Activated naive CD4-positive, alpha-beta T cell treated with anti-CD3 and anti-CD28 coated beads, Interleukin-2, amount 50 U/mL, for 72 hours (primary cell): ENCODE measurements at regions not wholly inside any gene's neighbourhood (a gene's known extent, or its start where the extent isn't known, plus 50 kb on each side); places are given as distances from the start of the nearest gene placed in this dataset.

Source experiments
- ATAC-seq, 2 donors: fragments of 150-1000 bp; cut with Tn5 transposase; 2 replicates each; pipeline ENCODE4 v1.10.0; 2021; ENCODE audit warnings: mild to moderate bottlenecking in 2 of 2, moderate library complexity in 2 of 2
- DNase-seq, 2 donors: peaks; one replicate each; pipeline ENCODE4 v3.0.0; 2021 to 2022; ENCODE audit warnings: low spot score in 2 of 2
- H3K27ac Mint-ChIP-seq, 2 donors: one replicate each; pipeline ENCODE4 v1.8.0; 2022; ENCODE audit warnings: mild to moderate bottlenecking in 2 of 2, mixed read lengths in 2 of 2
- H3K36me3 Mint-ChIP-seq, 2 donors: one replicate each; pipeline ENCODE4 v1.8.0; 2022; ENCODE audit warnings: mixed read lengths in 2 of 2
- H3K9me3 Mint-ChIP-seq, 2 donors: one replicate each; pipeline ENCODE4 v1.8.0; 2022; ENCODE audit warnings: mixed read lengths in 2 of 2

DNA sequence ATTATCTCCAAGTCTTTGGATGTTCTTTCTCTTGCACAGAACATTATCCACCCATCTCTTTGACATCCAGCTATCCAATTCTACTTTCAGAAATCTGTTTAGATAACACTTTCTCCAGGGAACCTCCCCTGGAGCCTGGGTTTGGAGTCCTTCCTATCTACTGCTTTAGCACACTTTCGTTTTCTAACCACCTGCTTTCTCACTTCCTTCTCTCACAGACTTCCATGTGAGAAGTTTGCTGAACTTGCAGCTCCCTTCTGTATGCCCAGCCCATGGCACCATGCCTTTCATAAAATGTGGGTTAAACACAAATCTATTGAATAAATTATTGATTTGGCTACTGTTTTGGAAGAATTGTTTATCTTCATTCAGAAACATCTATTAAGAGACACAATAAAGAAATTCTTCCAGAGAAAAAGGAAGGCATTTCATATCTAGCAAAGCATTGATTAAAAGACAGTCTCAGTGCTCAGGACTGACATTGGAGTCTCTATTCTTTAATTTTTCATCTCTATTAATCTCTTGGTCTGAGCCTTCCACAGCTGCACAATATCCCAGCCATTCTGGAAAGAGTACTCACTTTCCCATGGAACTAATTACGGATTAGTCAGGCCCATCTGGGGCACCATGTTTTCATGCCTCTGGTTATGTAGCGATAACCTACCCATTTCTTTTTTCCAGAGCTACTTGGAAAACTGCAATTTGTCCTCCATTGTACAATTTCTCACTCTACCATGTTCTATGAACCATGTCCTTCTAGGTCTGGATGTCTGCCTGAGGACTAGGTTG, 1077.3 kb downstream of the SORCS3 start:
- H3K36me3 Mint-ChIP-seq, result peaks cover 0 to 6% of the 10 kb centered on the region in 2 donors
- no peak overlapping the region for H3K27ac Mint-ChIP-seq
- peaks cover 9 to 20% of the 10 kb centered on the region in 2 donors for H3K9me3 Mint-ChIP-seq
- no peak for ATAC-seq
- no peak for DNase-seq

DNA sequence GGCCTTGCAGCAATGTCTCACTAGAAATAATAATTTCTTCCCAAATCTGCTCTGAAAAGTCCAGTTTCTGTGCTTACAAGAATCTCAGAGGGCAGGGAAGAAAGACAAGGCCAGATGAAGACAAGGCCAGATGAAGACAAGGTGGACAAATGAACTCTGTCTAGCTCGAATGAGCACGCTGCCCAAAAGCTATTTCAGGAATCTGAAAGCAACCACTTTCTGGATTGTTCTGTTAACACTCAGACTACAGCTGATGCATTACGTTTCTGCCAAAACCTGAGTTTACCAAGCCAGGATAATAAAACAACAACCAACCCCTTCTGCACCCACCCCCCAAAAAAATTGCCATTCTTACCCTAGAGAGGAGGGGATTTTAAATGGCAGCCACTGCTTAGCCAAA, 1073.6 kb downstream of the SORCS3 start:
- peaks cover 15 to 25% of the 10 kb centered on the region in 2 donors for H3K9me3 Mint-ChIP-seq
- H3K27ac Mint-ChIP-seq, result no peak overlapping the region
- peaks cover 0 to 10% of the 10 kb centered on the region in 2 donors for H3K36me3 Mint-ChIP-seq
- DNase-seq, result no peak
- no peak for ATAC-seq

DNA sequence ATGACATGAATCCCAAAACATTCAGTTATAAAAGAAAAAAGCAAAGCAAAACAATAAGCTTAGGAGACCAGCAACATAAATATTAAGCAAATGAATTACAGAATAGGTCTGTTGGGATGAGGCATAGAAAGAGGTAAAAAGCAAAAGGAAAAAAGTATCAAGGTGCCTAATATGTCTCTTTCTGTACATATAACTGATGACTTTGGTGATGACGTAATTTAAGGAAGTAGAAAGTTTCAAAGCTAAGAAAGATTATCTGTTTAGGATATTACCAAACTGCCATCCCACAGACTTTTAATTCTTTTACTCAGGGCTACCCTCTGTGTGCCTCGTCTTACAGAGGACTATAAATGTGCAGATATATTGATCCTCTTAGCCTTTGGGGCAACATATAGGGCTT, 1066.5 kb downstream of the SORCS3 start:
- ATAC-seq, result no peak
- Mint-ChIP-seq H3K27ac (no peak overlapping the region), H3K9me3 (peaks cover 4 to 6% of the 10 kb centered on the region in 2 donors), H3K36me3 (peaks cover 0 to 4% of the 10 kb centered on the region in 2 donors)
- no peak for DNase-seq

DNA sequence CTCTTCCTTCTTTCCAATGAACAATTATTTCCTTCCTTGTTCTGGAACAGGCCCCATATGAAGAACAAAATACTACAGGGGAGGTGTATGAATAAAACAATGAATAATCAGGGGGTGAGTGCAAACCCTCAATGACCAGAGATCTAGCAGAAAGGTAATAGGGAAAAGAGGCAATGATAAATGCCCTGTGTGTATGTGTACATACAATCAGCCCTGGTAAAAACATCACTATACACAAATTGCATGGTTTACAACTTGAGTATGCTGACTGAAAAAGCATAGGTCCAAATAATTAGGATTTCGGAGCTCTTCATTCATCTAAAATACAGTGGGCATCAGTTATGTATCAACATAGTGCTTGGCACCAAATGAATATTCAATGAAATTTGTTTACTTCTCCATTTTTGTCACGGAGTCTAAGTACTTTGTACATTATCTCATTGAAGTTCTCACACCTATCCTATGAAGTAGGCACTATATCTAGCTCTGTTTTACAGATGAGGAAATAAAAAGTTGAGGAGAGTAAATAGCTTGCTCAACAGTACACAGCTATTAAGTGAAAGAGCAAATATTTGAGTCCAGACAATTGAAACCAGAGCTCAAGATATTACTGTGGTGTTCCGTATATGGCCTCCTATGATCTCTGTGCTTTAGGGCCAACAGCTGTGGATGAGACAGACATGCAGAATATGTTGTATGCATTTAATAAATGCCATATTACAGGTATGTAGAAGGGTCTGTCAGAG, 1065.4 kb downstream of the SORCS3 start:
- ATAC-seq, result no peak
- DNase-seq, result no peak
- Mint-ChIP-seq H3K27ac (no peak overlapping the region), H3K36me3 (peaks cover 0 to 4% of the 10 kb centered on the region in 2 donors), H3K9me3 (peaks cover 0 to 4% of the 10 kb centered on the region in 2 donors)

DNA sequence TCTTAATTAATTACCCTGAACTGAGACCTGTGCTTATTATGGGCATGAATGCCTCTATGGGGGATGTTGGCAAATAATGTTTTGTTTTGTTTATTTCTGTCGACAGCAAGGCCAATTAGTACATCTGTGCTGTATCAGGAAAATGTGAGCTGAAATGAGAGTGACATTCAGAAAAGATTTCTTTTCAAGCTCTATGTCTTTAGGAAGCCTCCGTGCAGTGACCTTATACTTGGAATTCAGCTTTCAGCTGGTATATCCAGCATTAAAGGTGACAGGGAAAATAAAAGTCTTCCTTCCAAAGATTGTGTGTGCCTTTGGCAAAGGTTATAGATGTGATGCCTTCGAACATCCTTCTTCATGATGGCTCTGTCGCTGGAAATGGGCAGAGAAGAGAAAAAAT, 1061.1 kb downstream of the SORCS3 start:
- DNase-seq (no peak), ATAC-seq (no peak)
- Mint-ChIP-seq H3K36me3 (no peaks in the 10 kb centered on the region), H3K9me3 (no peaks in the 10 kb centered on the region), H3K27ac (no peak overlapping the region)

DNA sequence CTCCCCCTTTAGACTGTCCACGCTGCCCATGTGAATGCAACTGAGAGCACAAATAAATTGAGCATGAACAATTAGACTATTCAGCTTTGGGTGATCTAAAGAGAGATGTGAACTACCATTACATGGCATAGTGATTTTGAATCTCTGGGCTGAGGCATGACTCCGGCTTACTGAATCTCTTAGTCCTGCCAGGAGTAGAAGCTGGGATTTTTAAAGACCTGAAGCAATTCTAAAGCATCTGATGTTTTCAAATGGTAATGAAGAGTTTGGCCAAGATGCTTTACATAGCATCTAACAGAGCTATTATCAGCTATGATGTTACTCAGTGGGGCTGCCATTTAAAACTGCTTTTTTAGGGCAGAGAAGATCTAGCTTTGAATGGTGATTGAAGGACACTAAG, 1059.1 kb downstream of the SORCS3 start:
- H3K27ac Mint-ChIP-seq, result no peak overlapping the region
- no peaks in the 10 kb centered on the region for H3K36me3 Mint-ChIP-seq
- no peaks in the 10 kb centered on the region for H3K9me3 Mint-ChIP-seq
- DNase-seq, result no peak
- ATAC-seq, result no peak

DNA sequence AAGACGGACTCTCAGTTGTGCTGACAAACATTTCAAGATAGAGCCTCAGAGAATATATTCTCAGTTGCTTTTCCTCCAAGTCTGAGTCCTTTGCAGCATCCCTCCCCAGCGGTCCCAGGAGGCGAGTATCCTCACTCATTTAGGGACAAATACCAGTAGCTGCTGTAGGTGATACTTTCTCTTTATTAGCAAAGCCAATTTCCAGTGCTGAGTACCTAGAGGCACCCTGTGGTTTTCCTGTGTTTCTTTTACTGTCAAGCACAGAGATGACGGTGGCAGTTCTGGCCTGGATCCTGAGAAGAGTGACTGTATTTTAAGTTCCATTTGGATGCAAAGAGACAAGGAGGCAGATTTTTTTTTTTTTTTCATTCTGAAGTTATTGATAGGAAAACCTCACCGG, 1058.4 kb downstream of the SORCS3 start:
- H3K36me3 Mint-ChIP-seq, result no peaks in the 10 kb centered on the region
- no peak overlapping the region for H3K27ac Mint-ChIP-seq
- no peak for ATAC-seq
- DNase-seq, result no peak
- no peaks in the 10 kb centered on the region for H3K9me3 Mint-ChIP-seq

DNA sequence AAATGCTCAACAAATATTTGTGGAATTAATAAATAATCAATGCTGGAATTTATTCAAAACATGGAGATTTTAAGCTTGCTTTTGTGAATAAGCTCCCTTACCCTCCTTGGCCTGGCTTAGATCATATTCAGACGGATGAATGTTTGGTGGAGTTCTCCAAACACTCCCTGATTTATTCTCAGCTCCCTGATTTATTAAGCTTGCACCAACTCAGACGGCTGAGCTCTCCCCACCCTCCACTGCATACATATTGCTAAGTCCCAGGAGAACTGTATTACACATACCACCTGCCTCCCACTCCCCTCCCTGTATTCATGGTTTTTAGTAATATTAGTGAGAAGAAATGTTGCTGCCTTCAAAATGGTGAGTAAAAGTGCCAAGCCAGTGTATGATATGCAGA, 1057.5 kb downstream of the SORCS3 start:
- Mint-ChIP-seq H3K9me3 (no peaks in the 10 kb centered on the region), H3K27ac (no peak overlapping the region), H3K36me3 (no peaks in the 10 kb centered on the region)
- DNase-seq (no peak), ATAC-seq (no peak)

DNA sequence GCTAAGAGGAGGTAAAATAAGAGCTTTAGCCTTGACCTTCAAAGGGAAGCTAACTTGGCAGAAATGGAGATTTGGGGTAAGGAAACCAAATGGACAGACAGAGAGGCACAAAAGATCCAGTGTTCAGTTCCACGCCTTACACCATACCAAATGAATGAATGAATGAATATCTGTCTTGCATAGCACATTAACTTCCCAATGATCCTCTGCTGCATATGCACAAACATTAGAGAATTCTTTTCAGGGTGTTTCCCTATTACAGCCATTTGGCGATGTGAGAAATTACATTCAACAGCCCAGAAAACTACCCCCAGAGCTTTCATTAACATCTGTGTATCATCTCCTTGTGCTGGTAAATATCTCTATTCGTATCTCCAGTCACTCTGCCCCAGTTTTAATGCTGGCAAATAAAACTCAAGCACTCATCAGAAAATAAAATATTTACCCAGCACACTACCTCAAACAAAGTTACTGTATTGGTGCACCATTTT, 1056.2 kb downstream of the SORCS3 start:
- Mint-ChIP-seq H3K9me3 (no peaks in the 10 kb centered on the region), H3K36me3 (no peaks in the 10 kb centered on the region), H3K27ac (no peak overlapping the region)
- ATAC-seq (no peak), DNase-seq (no peak)

DNA sequence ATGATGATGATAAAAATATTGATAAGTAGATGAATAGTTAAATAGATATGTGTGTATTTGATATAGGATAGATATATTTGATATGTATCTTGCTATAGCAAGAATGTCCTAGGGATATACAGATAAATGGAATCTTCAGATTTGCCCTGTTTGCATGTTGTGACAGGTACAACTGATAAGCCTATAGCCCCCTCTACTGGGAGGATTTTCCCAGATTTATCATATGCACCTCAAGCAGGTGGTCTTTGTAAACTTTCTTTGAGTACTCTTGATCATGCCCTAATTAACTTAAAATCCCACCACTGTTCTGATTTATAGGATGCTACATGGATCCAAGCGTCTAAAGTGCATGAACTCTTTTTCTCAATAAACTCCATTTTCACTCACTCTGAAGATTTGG, 1050.7 kb downstream of the SORCS3 start:
- no peak for ATAC-seq
- no peaks in the 10 kb centered on the region for H3K36me3 Mint-ChIP-seq
- peak in 1 of 2 donors; percentile 8 for DNase-seq
- no peak overlapping the region for H3K27ac Mint-ChIP-seq
- H3K9me3 Mint-ChIP-seq, result no peaks in the 10 kb centered on the region

DNA sequence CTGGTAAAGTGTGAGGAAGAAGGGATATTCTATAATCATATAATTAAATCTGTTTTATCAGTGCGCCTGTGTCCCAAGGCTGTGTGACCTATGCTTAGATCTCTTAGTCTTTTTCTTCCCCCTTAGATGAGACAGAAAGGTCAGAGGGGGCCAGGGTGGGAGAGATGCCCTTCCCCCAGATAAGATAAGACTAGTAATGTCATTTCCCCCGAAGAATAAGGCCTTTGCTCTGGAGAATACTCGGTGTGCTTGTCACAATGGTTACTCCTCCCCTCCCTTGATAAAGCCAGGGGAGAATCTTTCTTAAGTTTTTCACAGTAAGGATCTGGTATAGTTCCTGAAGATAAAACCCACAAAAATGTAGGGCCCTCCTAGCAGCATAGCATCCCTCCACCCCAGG, 1041.8 kb downstream of the SORCS3 start:
- DNase-seq (no peak), ATAC-seq (no peak)
- H3K27ac Mint-ChIP-seq, result no peak overlapping the region
- H3K9me3 Mint-ChIP-seq, result peaks cover 17 to 24% of the 10 kb centered on the region in 2 donors
- H3K36me3 Mint-ChIP-seq, result no peaks in the 10 kb centered on the region

DNA sequence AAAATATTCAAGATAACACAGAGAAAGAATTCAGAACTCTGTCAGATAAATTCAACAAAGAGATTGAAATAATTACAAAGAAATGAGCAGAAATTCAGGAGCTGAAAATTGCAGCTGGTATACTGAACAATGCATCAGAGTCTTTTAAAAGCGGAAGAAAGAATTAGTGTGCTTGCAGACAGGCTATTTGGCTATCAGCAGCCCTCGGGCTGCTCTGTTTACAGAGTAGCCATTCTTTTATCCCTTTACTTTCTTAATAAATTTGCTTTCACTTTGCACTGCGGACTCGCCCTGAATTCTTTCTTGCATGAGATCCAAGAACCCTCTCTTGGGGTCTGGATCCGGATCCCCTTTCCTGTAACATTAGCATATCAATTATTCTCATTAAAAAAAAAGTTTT, 1040.0 kb downstream of the SORCS3 start:
- DNase-seq, result no peak
- peaks cover 23 to 30% of the 10 kb centered on the region in 2 donors for H3K9me3 Mint-ChIP-seq
- ATAC-seq, result no peak
- no peaks in the 10 kb centered on the region for H3K36me3 Mint-ChIP-seq
- H3K27ac Mint-ChIP-seq, result no peak overlapping the region

DNA sequence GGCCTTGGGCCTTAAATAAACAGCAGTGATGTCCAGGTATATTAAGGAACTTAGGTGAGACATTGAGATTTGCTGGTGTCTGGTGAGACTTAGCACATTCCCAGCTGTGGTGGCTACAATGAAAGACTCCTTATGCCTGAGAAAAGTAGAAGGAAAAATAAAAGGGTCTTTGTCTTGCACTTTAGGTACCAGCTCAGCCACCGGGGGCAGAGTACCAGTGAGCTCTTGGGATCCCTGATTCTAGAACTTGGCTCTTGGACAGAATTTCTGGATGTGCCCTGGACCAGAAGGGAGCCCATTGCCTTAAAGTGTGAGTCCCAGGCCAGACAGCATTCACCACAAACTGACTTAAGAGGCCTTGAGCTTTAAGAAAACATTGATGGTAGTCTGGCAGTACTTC, 1038.7 kb downstream of the SORCS3 start:
- Mint-ChIP-seq H3K9me3 (peaks cover 23 to 25% of the 10 kb centered on the region in 2 donors), H3K36me3 (no peaks in the 10 kb centered on the region), H3K27ac (no peak overlapping the region)
- ATAC-seq, result no peak
- DNase-seq, result no peak

DNA sequence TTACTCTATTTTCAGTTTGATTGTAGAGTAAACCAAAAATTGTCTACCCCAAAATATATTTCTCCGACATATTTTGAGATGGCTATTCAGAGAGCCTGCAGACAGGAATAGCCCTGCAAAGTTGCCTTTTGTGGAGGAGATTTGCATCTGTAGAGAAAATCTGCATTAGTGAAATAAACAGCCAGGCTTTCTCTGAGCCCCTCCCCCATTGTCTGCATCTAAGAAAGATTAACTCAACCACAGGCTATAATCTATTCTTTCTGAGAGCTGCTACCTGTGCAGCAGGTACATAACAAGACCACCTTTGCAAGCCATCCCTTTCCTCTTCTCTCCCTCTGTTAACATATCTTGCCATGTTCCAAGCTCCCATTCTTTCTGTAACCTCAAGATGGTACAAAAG, 1034.2 kb downstream of the SORCS3 start:
- no peak for DNase-seq
- Mint-ChIP-seq H3K9me3 (peaks cover 22 to 31% of the 10 kb centered on the region in 2 donors), H3K27ac (no peak overlapping the region), H3K36me3 (no peaks in the 10 kb centered on the region)
- ATAC-seq, result no peak

DNA sequence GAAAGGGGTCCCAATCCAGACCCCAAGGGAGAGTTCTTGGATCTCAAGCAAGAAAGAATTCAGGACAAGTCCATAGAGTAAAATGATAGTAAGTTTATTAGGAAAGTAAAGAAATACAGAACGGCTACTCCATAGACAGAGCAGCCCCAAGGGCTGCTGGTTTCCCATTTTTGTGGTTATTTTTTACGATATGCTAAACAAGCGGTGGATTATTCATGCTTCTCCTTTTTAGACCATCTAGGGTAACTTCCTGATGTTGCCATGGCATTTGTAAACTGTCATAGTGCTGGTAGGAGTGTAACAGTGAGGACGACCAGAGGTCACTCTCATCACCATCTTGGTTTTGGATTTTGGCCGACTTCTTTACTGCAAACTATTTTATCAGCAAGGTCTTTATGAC, 1033.4 kb downstream of the SORCS3 start:
- no peak overlapping the region for H3K27ac Mint-ChIP-seq
- peaks cover 18 to 31% of the 10 kb centered on the region in 2 donors for H3K9me3 Mint-ChIP-seq
- H3K36me3 Mint-ChIP-seq, result no peaks in the 10 kb centered on the region
- DNase-seq, result no peak
- no peak for ATAC-seq

DNA sequence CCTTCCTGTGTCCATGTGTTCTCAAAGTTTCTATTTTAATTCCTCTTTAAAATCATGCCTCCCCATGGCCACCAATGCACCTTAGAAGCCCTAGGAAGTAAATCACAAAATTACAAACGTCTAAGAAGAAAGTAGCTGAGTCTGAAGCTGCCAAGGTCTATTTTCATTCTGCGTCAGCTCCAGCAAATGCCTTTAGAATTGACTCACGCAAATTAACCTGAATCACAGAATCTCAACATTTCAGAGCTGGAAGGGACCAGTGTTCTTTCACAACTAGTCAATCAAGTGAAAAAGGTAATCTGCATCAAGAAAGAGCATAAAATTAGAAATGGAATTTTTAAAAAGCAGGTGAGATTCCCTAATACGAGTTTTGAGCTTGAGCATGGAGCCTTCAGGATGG, 1017.6 kb downstream of the SORCS3 start:
- DNase-seq (no peak), ATAC-seq (no peak)
- Mint-ChIP-seq H3K36me3 (no peaks in the 10 kb centered on the region), H3K9me3 (peaks cover 0 to 5% of the 10 kb centered on the region in 2 donors), H3K27ac (no peak overlapping the region)

DNA sequence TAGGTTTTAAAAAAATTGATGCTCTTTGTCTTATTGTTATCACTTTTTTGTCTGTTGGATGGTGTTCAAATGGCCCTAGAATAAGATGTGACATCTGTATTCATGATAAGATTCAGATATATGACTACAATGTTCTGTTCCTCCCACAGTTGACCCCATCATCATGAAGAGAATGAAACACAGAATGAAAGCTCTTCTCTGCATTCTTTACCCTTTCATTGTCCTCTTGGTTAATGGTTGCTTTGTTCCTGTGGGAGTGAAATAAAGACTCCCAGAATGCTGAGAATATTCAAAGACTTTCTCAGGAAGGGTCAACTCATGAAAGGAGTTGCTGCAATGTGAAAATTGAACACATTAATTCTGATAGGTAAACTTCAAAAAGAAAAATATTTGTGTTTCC, 1015.8 kb downstream of the SORCS3 start:
- H3K36me3 Mint-ChIP-seq, result no peaks in the 10 kb centered on the region
- ATAC-seq (no peak), DNase-seq (no peak)
- H3K9me3 Mint-ChIP-seq, result peaks cover 0 to 5% of the 10 kb centered on the region in 2 donors
- H3K27ac Mint-ChIP-seq, result no peak overlapping the region

DNA sequence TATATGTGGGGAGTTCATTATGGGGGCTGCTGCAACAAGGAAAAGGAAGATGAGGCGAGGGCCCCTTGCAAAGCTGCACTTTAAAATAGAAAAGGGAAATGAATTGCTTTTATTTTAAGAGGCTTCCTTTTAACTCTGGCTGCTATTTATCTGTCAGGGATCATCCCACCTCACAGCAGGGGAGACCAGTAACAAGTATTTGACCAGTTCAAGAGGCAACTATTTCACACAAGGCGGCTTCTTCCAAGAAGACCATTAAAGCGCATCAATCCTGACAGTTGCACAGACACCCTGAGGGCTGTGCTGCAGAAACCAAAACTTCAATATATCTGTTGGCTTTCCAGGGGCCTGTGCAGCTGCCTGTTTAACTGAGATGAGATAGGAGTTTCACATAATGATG, 1009.2 kb downstream of the SORCS3 start:
- DNase-seq, result no peak
- H3K27ac Mint-ChIP-seq, result no peak overlapping the region

More for the DNA sequence above, 1009.2 kb downstream of the SORCS3 start:
- no peaks in the 10 kb centered on the region for H3K36me3 Mint-ChIP-seq
- ATAC-seq, result no peak
- H3K9me3 Mint-ChIP-seq, result peaks cover 0 to 10% of the 10 kb centered on the region in 2 donors
